ENCODE measurements at regions not wholly inside any gene's neighbourhood (a gene's known extent, or its start where the extent isn't known, plus 50 kb on each side); places are given as distances from the start of the nearest gene placed in this dataset.
A peak's percentile ranks its signal among the peaks of the same experiment; 100 is the strongest.

- Histone ChIP-seq H3K9me3 (replicated peaks in 1 of 11) (peaks cover 0 to 6% (median 0%) of the 10 kb centered on the region in 11 experiments; a peak in 1 of 22 replicates), H3K4me3 (no peak overlapping the region), H4K20me1 (no peaks in the 10 kb centered on the region), H3K4me2 (no peak overlapping the region), H3K36me3 (no peaks in the 10 kb centered on the region), H3K4me1 (peaks cover 0 to 14% (median 9%) of the 10 kb centered on the region in 10 experiments; a peak in 13 of 20 replicates), H3K27ac (no peak overlapping the region), H3K9ac (no peak overlapping the region), H3K27me3 (no peaks in the 10 kb centered on the region)
- TF ChIP-seq Cebpa-rat (IDR thresholded peaks at IDR 0.05) = no peak
Observed at GRCh38 chr14:97747316-97747715, 950.1 kb downstream of the VRK1 start.

GRCh38 chr14:97748616-97749015 lies 951.4 kb downstream of the VRK1 start:
- Histone ChIP-seq H3K36me3 (no peaks in the 10 kb centered on the region), H4K20me1 (no peaks in the 10 kb centered on the region), H3K9me3 (replicated peaks in 1 of 11) (peaks cover 0 to 6% (median 0%) of the 10 kb centered on the region in 11 experiments; a peak in 1 of 22 replicates), H3K27me3 (no peaks in the 10 kb centered on the region), H3K9ac (no peak overlapping the region), H3K4me3 (no peak overlapping the region), H3K27ac (no peak overlapping the region), H3K4me1 (peaks cover 0 to 14% (median 9%) of the 10 kb centered on the region in 10 experiments; a peak in 13 of 20 replicates), H3K4me2 (peak overlapping the region in 7 of 11 experiments; percentile 22 to 58 (median 38); a peak in 13 of 22 replicates)
- no peak for TF ChIP-seq Cebpa-rat (IDR thresholded peaks at IDR 0.05)

DNA sequence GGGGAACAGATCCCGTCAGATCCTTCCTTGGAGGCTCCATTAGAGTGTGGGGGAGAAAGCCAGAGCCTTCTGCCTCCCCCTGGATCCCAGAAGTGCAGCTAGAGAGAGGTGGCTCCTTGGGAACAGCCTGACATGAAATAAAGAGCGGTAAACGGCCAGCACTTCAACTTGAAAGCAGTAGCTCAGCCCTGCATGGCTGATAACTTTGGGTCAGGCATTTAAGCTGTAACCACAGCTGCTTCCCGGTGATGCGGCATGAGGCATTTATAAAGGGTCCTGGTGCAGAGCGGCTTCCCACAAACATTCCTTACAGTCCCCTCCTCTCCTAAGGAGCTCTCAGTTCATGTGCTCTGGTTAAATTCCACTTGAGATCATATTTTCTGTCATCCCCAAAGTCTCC lies 960.3 kb downstream of the VRK1 start:
- Histone ChIP-seq H3K9ac (no peak overlapping the region), H4K20me1 (no peaks in the 10 kb centered on the region)

GRCh38 chr14:97760050-97760449 lies 962.9 kb downstream of the VRK1 start:
- no peak for TF ChIP-seq Cebpa-rat (IDR thresholded peaks at IDR 0.05)

More for the DNA sequence above, 960.3 kb downstream of the VRK1 start:
- Histone ChIP-seq H3K9me3 (replicated peaks in 1 of 11) (no peaks in the 10 kb centered on the region), H3K36me3 (no peaks in the 10 kb centered on the region), H3K27me3 (no peaks in the 10 kb centered on the region), H3K4me1 (no peaks in the 10 kb centered on the region), H3K4me2 (no peak overlapping the region), H3K27ac (no peak overlapping the region), H3K4me3 (no peak overlapping the region)
- TF ChIP-seq Cebpa-rat (IDR thresholded peaks at IDR 0.05) = no peak

GRCh38 chr14:97762386-97762785 lies 965.2 kb downstream of the VRK1 start:
- H3K27ac ChIP-seq = no peak overlapping the region
- no peaks in the 10 kb centered on the region for H3K4me1 ChIP-seq
- H3K4me2 ChIP-seq = peak overlapping the region in 1 of 11 experiments; percentile 12; a peak in 1 of 22 replicates
- no peak overlapping the region for H3K4me3 ChIP-seq
- H3K9me3 ChIP-seq (replicated peaks in 1 of 11) = no peaks in the 10 kb centered on the region
- no peaks in the 10 kb centered on the region for H3K27me3 ChIP-seq
- no peak for TF ChIP-seq Cebpa-rat (IDR thresholded peaks at IDR 0.05)
- H3K9ac ChIP-seq = no peak overlapping the region
- no peaks in the 10 kb centered on the region for H4K20me1 ChIP-seq
- H3K36me3 ChIP-seq = no peaks in the 10 kb centered on the region

More at GRCh38 chr14:97760050-97760449, 962.9 kb downstream of the VRK1 start:
- Histone ChIP-seq H3K36me3 (no peaks in the 10 kb centered on the region), H3K27ac (no peak overlapping the region), H3K4me1 (no peaks in the 10 kb centered on the region), H3K4me2 (no peak overlapping the region), H3K27me3 (no peaks in the 10 kb centered on the region), H3K9ac (no peak overlapping the region), H3K4me3 (no peak overlapping the region), H3K9me3 (replicated peaks in 1 of 11) (no peaks in the 10 kb centered on the region), H4K20me1 (no peaks in the 10 kb centered on the region)

DNA sequence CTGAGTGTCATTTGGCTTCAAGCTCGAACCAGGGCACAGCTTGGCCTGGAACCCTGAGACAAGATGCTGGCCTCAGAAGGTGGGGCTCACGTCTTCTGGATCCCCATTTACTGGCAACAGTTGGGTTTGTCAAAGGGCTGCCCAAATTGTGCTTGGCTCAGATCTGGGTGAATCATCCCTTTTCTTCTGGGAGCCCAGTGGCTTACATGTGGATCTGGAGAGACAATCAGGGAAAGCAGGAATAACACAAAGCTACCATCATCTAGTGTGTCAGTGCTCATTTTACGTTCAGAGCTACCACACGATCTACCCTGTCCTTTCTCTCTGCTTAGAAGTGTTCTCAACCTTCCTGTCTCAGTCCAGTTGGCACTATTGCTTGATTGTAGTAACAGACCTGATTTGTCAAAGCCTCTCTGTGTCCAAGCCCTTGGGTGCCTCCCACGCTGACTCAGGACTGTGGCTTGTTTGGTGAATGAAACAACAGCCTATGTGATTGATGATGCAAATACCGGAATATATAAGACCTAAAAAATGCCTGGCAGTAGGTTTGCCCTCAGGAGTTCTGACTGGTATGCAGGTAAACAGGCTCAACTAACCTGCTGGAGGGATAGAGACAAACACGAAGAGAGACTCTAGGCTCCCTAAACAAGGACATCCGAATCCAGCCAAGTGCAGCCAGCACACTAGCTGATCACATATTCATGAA lies 974.3 kb downstream of the VRK1 start:
- H3K4me3 ChIP-seq = no peak overlapping the region
- H3K9me3 ChIP-seq (replicated peaks in 1 of 11) = no peaks in the 10 kb centered on the region
- H3K27me3 ChIP-seq = no peaks in the 10 kb centered on the region
- TF ChIP-seq Cebpa-rat (IDR thresholded peaks at IDR 0.05) = no peak
- H3K9ac ChIP-seq = no peak overlapping the region
- H3K27ac ChIP-seq = no peak overlapping the region
- H3K4me1 ChIP-seq = peaks cover 0 to 2% (median 0%) of the 10 kb centered on the region in 10 experiments; a peak in 3 of 20 replicates
- no peak overlapping the region for H3K4me2 ChIP-seq
- no peaks in the 10 kb centered on the region for H3K36me3 ChIP-seq
- no peaks in the 10 kb centered on the region for H4K20me1 ChIP-seq

GRCh38 chr14:97773598-97773997 lies 976.4 kb downstream of the VRK1 start:
- H3K36me3 ChIP-seq = no peaks in the 10 kb centered on the region
- no peak overlapping the region for H3K4me3 ChIP-seq
- H3K27ac ChIP-seq = no peak overlapping the region
- H3K9ac ChIP-seq = no peak overlapping the region
- H4K20me1 ChIP-seq = no peaks in the 10 kb centered on the region
- no peaks in the 10 kb centered on the region for H3K9me3 ChIP-seq (replicated peaks in 1 of 11)
- no peak overlapping the region for H3K4me2 ChIP-seq
- no peaks in the 10 kb centered on the region for H3K27me3 ChIP-seq
- TF ChIP-seq Cebpa-rat (IDR thresholded peaks at IDR 0.05) = no peak
- H3K4me1 ChIP-seq = peaks cover 0 to 21% (median 14%) of the 10 kb centered on the region in 10 experiments; a peak in 13 of 20 replicates

GRCh38 chr14:97776890-97777558 lies 979.8 kb downstream of the VRK1 start:
- Histone ChIP-seq H3K27me3 (no peaks in the 10 kb centered on the region), H3K9ac (no peak overlapping the region), H3K4me1 (peaks cover 0 to 21% (median 14%) of the 10 kb centered on the region in 10 experiments; a peak in 13 of 20 replicates), H3K4me2 (peak overlapping the region in 8 of 11 experiments; percentile 40 to 69 (median 54); a peak in 16 of 22 replicates), H4K20me1 (no peaks in the 10 kb centered on the region), H3K9me3 (replicated peaks in 1 of 11) (no peaks in the 10 kb centered on the region), H3K36me3 (no peaks in the 10 kb centered on the region), H3K27ac (no peak overlapping the region), H3K4me3 (no peak overlapping the region)
- TF ChIP-seq Cebpa-rat (IDR thresholded peaks at IDR 0.05) = no peak

DNA sequence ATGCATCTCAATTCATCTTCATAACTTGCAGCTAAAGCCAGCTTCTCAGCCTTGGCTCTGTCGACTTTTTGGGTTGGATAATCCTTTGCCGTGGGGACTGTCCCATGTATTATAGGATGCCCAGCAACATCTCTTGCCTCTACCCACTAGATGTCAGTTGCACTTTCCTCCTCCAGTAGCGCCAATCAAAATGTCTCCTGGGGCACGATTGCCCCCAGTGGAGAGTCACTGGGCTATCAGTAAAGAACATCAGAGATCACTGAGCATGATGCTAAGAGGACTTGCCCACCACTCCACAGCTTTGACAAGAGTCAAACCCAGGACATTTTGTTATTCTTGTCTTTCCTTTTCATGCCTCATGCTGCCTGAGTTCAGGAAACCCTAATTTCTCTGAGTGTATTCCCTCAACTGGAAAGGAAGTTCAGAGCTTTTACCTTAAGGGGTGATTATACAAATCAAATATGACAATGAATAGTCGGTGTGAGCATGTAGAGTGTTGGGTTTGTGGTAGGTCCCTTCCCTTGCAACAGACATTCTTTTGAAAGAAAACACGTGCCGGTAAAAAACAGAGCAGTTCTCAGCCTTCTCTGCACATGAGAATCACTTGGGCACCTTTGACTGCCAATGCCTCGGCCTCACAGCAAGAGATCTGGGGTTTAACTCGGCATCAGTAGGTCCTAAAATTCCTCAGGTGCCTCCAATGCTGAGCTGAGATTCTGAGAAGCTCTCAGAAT lies 980.6 kb downstream of the VRK1 start:
- Histone ChIP-seq H3K27ac (no peak overlapping the region), H3K4me1 (peaks cover 0 to 21% (median 14%) of the 10 kb centered on the region in 10 experiments; a peak in 13 of 20 replicates), H4K20me1 (no peaks in the 10 kb centered on the region), H3K36me3 (no peaks in the 10 kb centered on the region), H3K4me2 (peak overlapping the region in 8 of 11 experiments; percentile 40 to 69 (median 54); a peak in 15 of 22 replicates), H3K9me3 (replicated peaks in 1 of 11) (no peaks in the 10 kb centered on the region), H3K27me3 (no peaks in the 10 kb centered on the region), H3K9ac (no peak overlapping the region), H3K4me3 (no peak overlapping the region)
- TF ChIP-seq Cebpa-rat (IDR thresholded peaks at IDR 0.05) = no peak

All from BLaER1 treated with 17β-estradiol and CSF1 and Interleukin-3, amounts not matched to agents 10 nM and 100 nM (cell line).